ENCODE measurements at regions not wholly inside any gene's neighbourhood (a gene's known extent, or its start where the extent isn't known, plus 50 kb on each side); places are given as distances from the start of the nearest gene placed in this dataset.

- Histone ChIP-seq H2AFZ (ENCODE audit: insufficient read depth, low read depth, low read length, poor library complexity, severe bottlenecking) (no peak overlapping the region), H3K36me3 (replicated peaks in 1 of 2; ENCODE audit: control insufficient read depth in 1 of 2, insufficient read depth in 2 of 2, low read length in 2 of 2) (no peaks in the 10 kb centered on the region), H3K9me3 (replicated peaks in 1 of 2; ENCODE audit: control insufficient read depth in 1 of 2, insufficient read depth in 1 of 2, low read length in 2 of 2) (no peaks in the 10 kb centered on the region), H3K27me3 (ENCODE audit: control insufficient read depth in 2 of 2, insufficient read depth in 2 of 2, low read length in 2 of 2) (no peaks in the 10 kb centered on the region), H3K4me3 (replicated peaks in 1 of 3; ENCODE audit: low read depth in 2 of 3, low read length in 3 of 3) (no peak overlapping the region), H3K79me2 (ENCODE audit: insufficient read depth, low read length) (no peaks in the 10 kb centered on the region), H3K4me2 (replicated peaks; ENCODE audit: extremely low read depth, low read length, poor library complexity, severe bottlenecking) (no peak overlapping the region), H4K20me1 (ENCODE audit: insufficient read depth, low read length) (no peaks in the 10 kb centered on the region), H3K4me1 (ENCODE audit: control insufficient read depth in 1 of 2, insufficient read depth in 2 of 2, low read length in 2 of 2) (no peaks in the 10 kb centered on the region), H3K9ac (ENCODE audit: insufficient read depth, low read length, poor library complexity, severe bottlenecking) (no peak overlapping the region), H3K27ac (ENCODE audit: low read depth in 1 of 2, low read length in 2 of 2) (no peak overlapping the region)
- H3K4me1 Mint-ChIP-seq = no peaks in the 10 kb centered on the region
- intact Hi-C loops (cut with micrococcal nuclease) = no loop called here
- H3K27me3 Mint-ChIP-seq (ENCODE audit: low read depth in 3 of 3) = no peaks in the 10 kb centered on the region
- no peak for TF ChIP-seq CTCF (IDR thresholded peaks at IDR 0.05)
- no peak overlapping the region for H3K4me3 Mint-ChIP-seq
- no peak for DNase-seq
- H3K27ac Mint-ChIP-seq = no peak overlapping the region
- no peaks in the 10 kb centered on the region for H3K36me3 Mint-ChIP-seq
- peaks cover 0 to 3% (median 0%) of the 10 kb centered on the region in 7 donors for H3K9me3 Mint-ChIP-seq
Measured at GRCh38 chr18:73235921-73236320, 368.1 kb upstream of the NETO1 start.

- Mint-ChIP-seq H3K4me3 (no peak overlapping the region), H3K36me3 (no peaks in the 10 kb centered on the region), H3K27me3 (ENCODE audit: low read depth in 3 of 3) (no peaks in the 10 kb centered on the region), H3K9me3 (peaks cover 0 to 3% (median 0%) of the 10 kb centered on the region in 7 donors), H3K4me1 (no peaks in the 10 kb centered on the region), H3K27ac (no peak overlapping the region)
- no peak for TF ChIP-seq CTCF (IDR thresholded peaks at IDR 0.05)
- Histone ChIP-seq H3K4me3 (replicated peaks in 1 of 3; ENCODE audit: low read depth in 2 of 3, low read length in 3 of 3) (no peak overlapping the region), H3K27me3 (ENCODE audit: control insufficient read depth in 2 of 2, insufficient read depth in 2 of 2, low read length in 2 of 2) (no peaks in the 10 kb centered on the region), H3K79me2 (ENCODE audit: insufficient read depth, low read length) (no peaks in the 10 kb centered on the region), H4K20me1 (ENCODE audit: insufficient read depth, low read length) (no peaks in the 10 kb centered on the region), H3K9me3 (replicated peaks in 1 of 2; ENCODE audit: control insufficient read depth in 1 of 2, insufficient read depth in 1 of 2, low read length in 2 of 2) (no peaks in the 10 kb centered on the region), H3K4me1 (ENCODE audit: control insufficient read depth in 1 of 2, insufficient read depth in 2 of 2, low read length in 2 of 2) (no peaks in the 10 kb centered on the region), H3K36me3 (replicated peaks in 1 of 2; ENCODE audit: control insufficient read depth in 1 of 2, insufficient read depth in 2 of 2, low read length in 2 of 2) (no peaks in the 10 kb centered on the region), H3K4me2 (replicated peaks; ENCODE audit: extremely low read depth, low read length, poor library complexity, severe bottlenecking) (no peak overlapping the region), H3K27ac (ENCODE audit: low read depth in 1 of 2, low read length in 2 of 2) (no peak overlapping the region), H2AFZ (ENCODE audit: insufficient read depth, low read depth, low read length, poor library complexity, severe bottlenecking) (no peak overlapping the region), H3K9ac (ENCODE audit: insufficient read depth, low read length, poor library complexity, severe bottlenecking) (no peak overlapping the region)
- intact Hi-C loops (cut with micrococcal nuclease) = no loop called here
- 100% methylated on average over 6 of the region's 8 CpGs for WGBS (ENCODE audit: insufficient coverage)
- no peak for DNase-seq
Measured at GRCh38 chr18:73235491-73235890, 367.7 kb upstream of the NETO1 start.

Data from CD14-positive monocyte (primary cell).